GM12874 (cell line): ENCODE measurements at regions not wholly inside any gene's neighbourhood (a gene's known extent, or its start where the extent isn't known, plus 50 kb on each side); places are given as distances from the start of the nearest gene placed in this dataset.

Experiments
- TF ChIP-seq, protein P1 (sequence below): IDR thresholded peaks from 2 replicates; pipeline ENCODE4 v1.5.1; 2011; ENCODE audit warnings: low read depth, mild to moderate bottlenecking, control low read depth, low read length, moderate library complexity; ENCODE audit not compliant: insufficient read depth

GRCh38 chr2:146444987-146445386 is 1399.8 kb upstream of the ACVR2A start:
- TF ChIP-seq, protein P1, sequence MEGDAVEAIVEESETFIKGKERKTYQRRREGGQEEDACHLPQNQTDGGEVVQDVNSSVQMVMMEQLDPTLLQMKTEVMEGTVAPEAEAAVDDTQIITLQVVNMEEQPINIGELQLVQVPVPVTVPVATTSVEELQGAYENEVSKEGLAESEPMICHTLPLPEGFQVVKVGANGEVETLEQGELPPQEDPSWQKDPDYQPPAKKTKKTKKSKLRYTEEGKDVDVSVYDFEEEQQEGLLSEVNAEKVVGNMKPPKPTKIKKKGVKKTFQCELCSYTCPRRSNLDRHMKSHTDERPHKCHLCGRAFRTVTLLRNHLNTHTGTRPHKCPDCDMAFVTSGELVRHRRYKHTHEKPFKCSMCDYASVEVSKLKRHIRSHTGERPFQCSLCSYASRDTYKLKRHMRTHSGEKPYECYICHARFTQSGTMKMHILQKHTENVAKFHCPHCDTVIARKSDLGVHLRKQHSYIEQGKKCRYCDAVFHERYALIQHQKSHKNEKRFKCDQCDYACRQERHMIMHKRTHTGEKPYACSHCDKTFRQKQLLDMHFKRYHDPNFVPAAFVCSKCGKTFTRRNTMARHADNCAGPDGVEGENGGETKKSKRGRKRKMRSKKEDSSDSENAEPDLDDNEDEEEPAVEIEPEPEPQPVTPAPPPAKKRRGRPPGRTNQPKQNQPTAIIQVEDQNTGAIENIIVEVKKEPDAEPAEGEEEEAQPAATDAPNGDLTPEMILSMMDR, result no peak

GRCh38 chr2:146444085-146444484 is 1400.7 kb upstream of the ACVR2A start:
- TF ChIP-seq, protein P1, result no peak

GRCh38 chr2:146438246-146438645 is 1406.6 kb upstream of the ACVR2A start:
- TF ChIP-seq, protein P1, result no peak

DNA sequence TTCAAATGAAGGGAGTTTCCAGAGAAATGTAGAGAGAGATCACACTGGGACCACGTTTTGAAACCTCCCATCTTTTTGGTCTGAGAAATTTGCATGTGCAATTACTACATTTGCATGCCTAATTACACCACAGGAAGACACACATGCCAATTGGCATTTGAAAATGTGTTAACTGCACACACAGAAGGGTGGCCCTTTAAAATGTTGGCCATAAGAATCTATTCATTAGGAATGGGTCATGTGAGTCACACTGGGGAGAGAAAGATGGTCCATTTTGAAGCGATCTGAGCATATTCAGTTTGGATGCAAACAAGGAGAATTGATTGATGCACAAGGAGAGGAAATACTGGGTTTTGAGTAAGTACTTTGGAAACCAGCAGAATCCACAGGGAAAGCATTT is 1407.1 kb upstream of the ACVR2A start:
- TF ChIP-seq, protein P1, result no peak

DNA sequence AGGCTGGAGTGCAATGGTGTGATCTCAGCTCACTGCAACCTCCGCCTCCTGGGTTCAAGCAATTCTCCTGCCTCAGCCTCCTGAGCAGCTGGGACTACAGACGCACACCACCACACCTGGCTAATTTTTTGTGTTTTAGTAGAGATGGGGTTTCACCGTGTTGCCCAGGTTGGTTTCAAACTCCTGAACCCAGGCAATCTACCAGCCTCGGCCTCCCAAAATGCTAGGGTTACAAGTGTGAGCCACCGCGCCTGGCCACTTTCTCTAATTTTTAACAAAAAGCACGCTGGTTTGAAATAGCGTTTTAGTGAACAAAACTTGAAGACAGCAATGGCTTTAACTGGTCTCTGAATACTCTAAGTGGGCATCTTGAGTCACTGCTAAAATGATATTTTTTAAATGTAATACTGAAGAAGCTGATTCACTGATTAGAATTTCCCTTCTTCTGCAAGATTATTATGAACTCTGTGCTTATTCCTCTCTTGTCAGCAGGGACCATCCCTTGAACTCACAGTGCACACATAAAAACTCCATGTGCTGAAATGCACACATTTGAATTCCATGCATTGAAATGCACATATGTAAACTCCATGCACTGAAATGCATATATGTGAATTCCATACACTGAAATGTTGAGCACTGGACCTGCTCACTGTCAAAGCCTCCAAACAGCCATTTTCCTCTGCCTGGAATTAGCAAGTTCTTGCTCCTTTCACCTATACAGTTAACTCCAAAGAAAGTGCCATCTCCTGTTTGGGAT is 1411.5 kb upstream of the ACVR2A start:
- TF ChIP-seq, protein P1, result no peak

DNA sequence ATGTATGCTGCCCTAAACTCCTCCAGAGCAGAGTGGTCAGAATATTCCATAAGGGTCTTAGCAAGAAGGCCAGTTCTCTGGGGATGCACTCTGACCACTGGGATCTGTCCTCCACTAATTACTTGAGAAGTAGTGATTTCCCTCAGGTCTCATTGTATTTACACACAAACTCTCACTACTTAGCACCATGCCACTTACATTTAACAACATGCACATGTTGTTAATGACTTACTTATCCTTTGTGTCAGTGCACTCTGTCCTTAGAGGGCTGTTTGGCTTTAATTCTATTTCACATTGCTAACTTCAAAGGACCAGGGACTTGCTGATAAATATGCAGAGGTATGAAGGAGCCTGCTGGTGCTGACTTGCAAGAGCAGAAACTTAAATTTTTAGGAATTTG is 1415.5 kb upstream of the ACVR2A start:
- TF ChIP-seq, protein P1, result no peak

DNA sequence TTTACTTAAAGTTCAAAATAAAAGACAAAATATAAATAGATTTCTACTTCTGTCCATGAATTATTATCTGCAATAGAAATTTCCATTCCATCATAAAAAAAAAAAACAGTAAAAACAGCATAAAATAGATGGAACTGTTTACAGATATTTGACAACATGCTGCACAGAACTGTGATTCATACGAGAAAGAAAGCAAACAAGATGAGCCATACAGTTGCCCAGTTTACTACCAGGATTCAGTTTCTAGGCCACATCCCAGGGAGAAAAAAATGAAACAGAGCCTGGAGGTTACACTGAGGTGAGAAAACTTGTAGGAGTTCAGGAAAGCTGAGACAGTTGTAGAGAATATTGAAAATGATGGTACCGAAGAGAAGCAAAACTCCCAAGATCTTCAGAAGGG is 1426.9 kb upstream of the ACVR2A start:
- TF ChIP-seq, protein P1, result no peak

- TF ChIP-seq, protein P1, result no peak
Observed at GRCh38 chr2:146415291-146415690, 1429.5 kb upstream of the ACVR2A start.
